ENCODE measurements at regions not wholly inside any gene's neighbourhood (a gene's known extent, or its start where the extent isn't known, plus 50 kb on each side); places are given as distances from the start of the nearest gene placed in this dataset.

GRCh38 chr18:45202061-45202460 is 413.2 kb upstream of the SLC14A2 start (continued):
- no peak for TF ChIP-seq ZNF644 (CRISPR knock-in tag; IDR thresholded peaks at IDR 0.05; ENCODE audit: low read depth)
- TF ChIP-seq ATF7 (IDR thresholded peaks at IDR 0.05): no peak
- no peak for TF ChIP-seq ATF7 (CRISPR knock-in tag; IDR thresholded peaks at IDR 0.05)
- TF ChIP-seq KLF11 (CRISPR knock-in tag; IDR thresholded peaks at IDR 0.05): no peak
- TF ChIP-seq ZNF24 (IDR thresholded peaks at IDR 0.05): no peak

GRCh38 chr18:45203677-45204076 is 411.6 kb upstream of the SLC14A2 start:
- BruUV-seq (replicated peaks): no TSS peak
- WGBS (ENCODE audit: low lambda C conversion rate): 0% methylated on average over 2 of the region's 2 CpGs
- Histone ChIP-seq H3K27ac (ENCODE audit: extremely low read length, insufficient read depth, low read length) (no peak overlapping the region), H3K4me1 (ENCODE audit: insufficient read depth, low read length) (no peaks in the 10 kb centered on the region), H3K4me3 (replicated peaks in 1 of 3; ENCODE audit: insufficient read depth in 1 of 3, low read depth in 2 of 3, low read length in 3 of 3) (no peak overlapping the region), H3K27me3 (ENCODE audit: control insufficient read depth in 1 of 2, insufficient read depth in 2 of 2, low read length in 2 of 2) (no peaks in the 10 kb centered on the region; a peak in 1 of 5 replicates), H3K79me2 (ENCODE audit: insufficient read depth, low read length) (no peaks in the 10 kb centered on the region), H4K20me1 (ENCODE audit: insufficient read depth, low read length) (no peaks in the 10 kb centered on the region), H2AFZ (ENCODE audit: low read length) (no peak overlapping the region), H3K9ac (ENCODE audit: insufficient read depth, low read depth, low read length) (no peak overlapping the region), H3K4me2 (ENCODE audit: low read depth, low read length) (no peak overlapping the region), H3K9me3 (ENCODE audit: low read length) (no peaks in the 10 kb centered on the region), H3K36me3 (replicated peaks in 1 of 2; ENCODE audit: control insufficient read depth in 1 of 2, insufficient read depth in 2 of 2, low read length in 2 of 2) (no peaks in the 10 kb centered on the region)
- in situ Hi-C loops (cut with HindIII; ENCODE audit: extremely low pct_ligation_motif_present, low pct_unique_long_range_greater_than_20kb) (loop anchor here (25.0 kb wide), 2 partner anchors 516 to 1566 kb away; partner anchors contain the start of gene SETBP1), intact Hi-C loops (cut with micrococcal nuclease; ENCODE audit: unreplicated experiment) (no loop called here)
- CTCF ChIA-PET (ENCODE audit: low intra/inter-chr PET ratio, low total read pairs): no interaction called here
- POLR2A ChIA-PET: no interaction called here
- DNase-seq (ENCODE audit: low spot score) (no peak), FAIRE-seq (no peak), ATAC-seq (no peak)
- TF ChIP-seq U2AF1 (optimal IDR thresholded peaks at IDR 0.05; ENCODE audit: low read depth, low read length) (no peak), ESRRA (CRISPR knock-in tag; IDR thresholded peaks at IDR 0.05; ENCODE audit: low read depth) (no peak)

- Histone ChIP-seq H3K9ac (ENCODE audit: insufficient read depth, low read depth, low read length) (no peak overlapping the region), H3K27me3 (ENCODE audit: control insufficient read depth in 1 of 2, insufficient read depth in 2 of 2, low read length in 2 of 2) (no peaks in the 10 kb centered on the region), H3K79me2 (ENCODE audit: insufficient read depth, low read length) (no peaks in the 10 kb centered on the region), H3K36me3 (replicated peaks in 1 of 2; ENCODE audit: control insufficient read depth in 1 of 2, insufficient read depth in 2 of 2, low read length in 2 of 2) (no peaks in the 10 kb centered on the region), H3K4me2 (ENCODE audit: low read depth, low read length) (no peak overlapping the region), H3K27ac (ENCODE audit: extremely low read length, insufficient read depth, low read length) (no peak overlapping the region), H3K4me1 (ENCODE audit: insufficient read depth, low read length) (no peaks in the 10 kb centered on the region), H4K20me1 (ENCODE audit: insufficient read depth, low read length) (no peaks in the 10 kb centered on the region), H3K4me3 (replicated peaks in 1 of 3; ENCODE audit: insufficient read depth in 1 of 3, low read depth in 2 of 3, low read length in 3 of 3) (no peak overlapping the region), H3K9me3 (ENCODE audit: low read length) (no peaks in the 10 kb centered on the region), H2AFZ (ENCODE audit: low read length) (no peak overlapping the region)
- POLR2A ChIA-PET: no interaction called here
- FAIRE-seq: no peak
- intact Hi-C loops (cut with micrococcal nuclease; ENCODE audit: unreplicated experiment): loop anchor here (5.0 kb wide), 1 partner anchor 580 kb away; no protein-coding TSS in a partner anchor
- BruUV-seq (replicated peaks): no TSS peak
- in situ Hi-C loops (cut with HindIII; ENCODE audit: extremely low pct_ligation_motif_present, low pct_unique_long_range_greater_than_20kb): loop anchor here (25.0 kb wide), 2 partner anchors 520 to 1570 kb away; partner anchors contain the start of gene SETBP1
- no peak for ATAC-seq
- TF ChIP-seq PCBP2 (optimal IDR thresholded peaks at IDR 0.05; ENCODE audit: low read depth, low read length, poor library complexity, severe bottlenecking): peak; percentile 75
- TF ChIP-seq PRPF4 (IDR thresholded peaks at IDR 0.05; ENCODE audit: low read depth, low read length, poor library complexity, severe bottlenecking): no peak
- peak; percentile 74 for TF ChIP-seq HNRNPK (IDR thresholded peaks at IDR 0.05; ENCODE audit: low read depth, low read length, poor library complexity, severe bottlenecking)
- 2% methylated on average over 2 of the region's 2 CpGs for WGBS (ENCODE audit: low lambda C conversion rate)
- CTCF ChIA-PET (ENCODE audit: low intra/inter-chr PET ratio, low total read pairs): no interaction called here
- DNase-seq (ENCODE audit: low spot score): no peak
These were observed 407.9 kb upstream of the SLC14A2 start for GRCh38 chr18:45207328-45207727.
